HTR-8/SVneo (cell line): ENCODE measurements at regions not wholly inside any gene's neighbourhood (a gene's known extent, or its start where the extent isn't known, plus 50 kb on each side); places are given as distances from the start of the nearest gene placed in this dataset.
"Not testable (repeated sequence)": the region's sequence is repeated elsewhere in the genome, so short reads cannot be mapped to it uniquely, and the experiment has no call there.

Source experiments
- DNase-seq: peaks from one replicate; pipeline ENCODE4 v3.0.0; 2011; ENCODE audit warnings: low spot score, mixed read lengths; ENCODE audit not compliant: insufficient read length
- FAIRE-seq: peaks from 2 replicates; lab custom pipeline; 2011; peaks lifted over from hg19 to GRCh38; lab: Jason Lieb, UNC

- no peak for FAIRE-seq
- DNase-seq: no peak
Measured at GRCh38 chr7:112985377-112985987, 101.1 kb downstream of the GPR85 start.

DNA sequence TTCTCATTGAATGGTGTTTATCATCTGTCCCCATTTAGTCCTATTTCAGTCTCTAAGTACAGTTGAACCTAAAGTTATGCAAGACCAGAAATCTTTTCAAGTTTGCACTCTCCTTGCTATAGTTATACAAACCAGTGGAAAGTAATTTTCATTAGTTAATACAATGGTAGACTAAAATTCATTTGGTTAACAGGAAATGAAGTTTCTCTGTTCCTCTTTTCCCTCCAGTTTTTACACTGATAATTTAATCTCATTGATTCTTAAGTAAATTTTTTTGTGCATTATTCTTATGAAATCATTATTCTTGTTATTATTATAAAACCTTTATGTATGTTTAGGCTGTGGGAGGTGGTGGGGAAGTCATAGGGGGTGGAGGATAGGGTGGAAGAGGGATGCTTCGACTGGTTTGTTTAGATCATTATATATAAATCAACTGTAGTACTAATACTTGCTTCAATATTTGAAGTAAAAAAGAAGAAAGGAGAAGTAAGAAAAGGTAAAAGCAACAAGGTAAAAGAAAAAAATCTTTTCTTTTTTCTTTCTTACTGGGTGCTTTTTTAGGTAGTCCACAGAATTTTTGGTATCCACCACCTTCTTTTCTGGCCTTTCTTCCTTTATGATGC lies 104.1 kb downstream of the GPR85 start:
- FAIRE-seq (no peak), DNase-seq (no peak)

GRCh38 chr7:112981966-112982365 lies 104.7 kb downstream of the GPR85 start:
- no peak for FAIRE-seq
- no peak for DNase-seq

GRCh38 chr7:112979055-112979454 lies 107.6 kb downstream of the GPR85 start:
- FAIRE-seq, DNase-seq: not testable (repeated sequence)

- not testable (repeated sequence) for FAIRE-seq, DNase-seq
Measured at GRCh38 chr7:112977244-112977955, 109.2 kb downstream of the GPR85 start.

- no peak for FAIRE-seq
- no peak for DNase-seq
Measured at GRCh38 chr7:112970771-112971170, 115.9 kb downstream of the GPR85 start.

DNA sequence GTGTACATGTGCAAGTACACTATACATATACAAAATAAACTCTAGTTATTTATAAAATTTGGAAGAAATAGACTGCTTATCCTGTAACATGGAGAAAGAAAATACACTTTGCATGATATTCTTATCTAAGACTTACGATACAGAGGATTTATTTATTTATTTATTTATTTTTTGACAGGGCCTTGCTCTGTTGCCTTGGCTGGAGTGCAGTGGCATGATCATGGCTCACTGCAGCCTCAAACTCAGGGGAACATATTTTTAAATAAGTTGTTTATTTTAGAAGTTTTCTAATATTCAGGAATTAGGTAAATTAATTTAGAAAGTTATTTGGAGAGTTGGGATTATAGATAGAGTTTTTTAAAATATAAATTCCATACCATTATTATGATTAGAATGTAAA lies 116.7 kb downstream of the GPR85 start:
- no peak for FAIRE-seq
- no peak for DNase-seq

DNA sequence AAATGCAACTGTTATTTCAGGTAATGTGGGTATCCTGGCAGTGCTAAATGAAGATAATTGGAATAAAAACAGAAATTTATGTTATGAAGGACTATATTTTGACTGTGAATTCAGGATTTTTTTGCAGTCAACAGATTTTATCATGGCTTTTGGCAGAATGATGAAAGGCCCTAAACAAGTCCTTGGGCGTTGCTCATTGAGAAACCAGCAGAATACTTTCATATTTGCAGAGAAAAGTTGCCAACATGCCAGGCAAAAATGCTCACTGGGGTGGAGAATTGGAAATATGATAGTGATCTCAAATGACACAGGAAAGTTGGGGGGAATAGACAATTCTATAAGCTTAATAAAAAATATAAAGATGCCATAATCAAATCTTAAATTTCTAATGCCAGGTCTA lies 121.1 kb downstream of the GPR85 start:
- FAIRE-seq (no peak), DNase-seq (no peak)

DNA sequence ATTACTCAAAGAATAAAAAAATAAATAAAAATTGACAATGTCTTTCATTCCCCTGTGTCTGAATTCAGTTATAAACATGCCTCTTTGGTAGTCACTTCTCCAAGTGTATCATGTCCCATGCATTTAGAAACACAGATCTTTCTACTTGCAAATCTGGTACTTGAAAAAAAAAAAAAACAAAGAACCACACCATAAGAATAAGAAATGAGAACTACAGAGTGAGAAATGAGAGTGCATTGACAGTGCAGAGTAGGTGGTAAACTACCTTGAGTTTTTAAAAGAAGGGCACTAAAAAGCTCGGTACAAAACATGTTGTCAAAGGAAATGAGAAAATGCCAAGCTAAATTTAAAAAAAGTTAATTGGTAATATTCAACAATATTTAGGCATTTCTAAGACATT lies 123.0 kb downstream of the GPR85 start:
- FAIRE-seq (no peak), DNase-seq (no peak)

DNA sequence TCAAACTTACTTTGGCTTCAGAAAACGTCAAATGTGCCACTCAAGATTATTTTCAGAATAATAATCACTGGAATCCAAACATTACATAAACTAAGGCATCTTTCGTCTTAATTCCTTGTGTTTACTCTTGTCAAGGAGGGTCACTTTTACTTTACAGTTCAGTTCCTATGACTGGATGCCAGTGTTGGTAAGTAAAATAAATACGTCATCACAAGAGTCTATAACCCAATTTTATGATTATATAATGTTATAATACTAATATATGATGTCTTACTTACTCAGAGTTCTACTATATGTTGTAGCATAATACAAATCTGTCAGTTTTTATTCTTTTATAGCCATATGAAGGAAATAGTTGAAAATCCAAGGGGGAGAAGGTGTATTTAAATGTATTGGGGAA lies 123.8 kb downstream of the GPR85 start:
- DNase-seq (no peak), FAIRE-seq (no peak)

GRCh38 chr7:112959276-112959675 lies 127.4 kb downstream of the GPR85 start:
- FAIRE-seq (no peak), DNase-seq (no peak)

GRCh38 chr7:112958775-112959174 lies 127.9 kb downstream of the GPR85 start:
- DNase-seq: no peak
- no peak for FAIRE-seq

GRCh38 chr7:112957901-112958300 lies 128.7 kb downstream of the GPR85 start:
- DNase-seq (no peak), FAIRE-seq (no peak)

DNA sequence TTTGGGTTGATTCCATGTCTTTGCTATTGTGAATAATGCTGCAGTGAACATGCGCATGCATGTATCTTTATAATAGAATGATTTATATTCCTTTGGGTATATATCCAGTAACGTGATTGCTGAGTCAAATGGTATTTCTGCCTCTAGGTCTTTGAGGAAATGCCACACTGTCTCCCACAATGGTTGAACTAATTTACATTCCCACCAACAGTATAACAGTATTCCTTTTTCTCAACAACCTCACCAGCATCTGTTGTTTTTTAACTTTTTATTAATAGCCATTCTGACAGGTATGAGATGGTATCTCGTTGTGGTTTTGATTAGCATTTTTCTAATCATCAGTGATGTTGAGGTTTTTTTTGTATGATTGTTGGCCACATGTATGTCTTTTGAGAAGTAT lies 133.6 kb downstream of the GPR85 start:
- DNase-seq, FAIRE-seq: not testable (repeated sequence)

- FAIRE-seq: no peak
- DNase-seq: no peak
Measured at GRCh38 chr7:112951070-112951469, 135.6 kb downstream of the GPR85 start.

GRCh38 chr7:112949682-112950081 lies 136.9 kb downstream of the GPR85 start:
- not testable (repeated sequence) for FAIRE-seq, DNase-seq

GRCh38 chr7:112946350-112946749 lies 140.3 kb downstream of the GPR85 start:
- no peak for DNase-seq
- no peak for FAIRE-seq

DNA sequence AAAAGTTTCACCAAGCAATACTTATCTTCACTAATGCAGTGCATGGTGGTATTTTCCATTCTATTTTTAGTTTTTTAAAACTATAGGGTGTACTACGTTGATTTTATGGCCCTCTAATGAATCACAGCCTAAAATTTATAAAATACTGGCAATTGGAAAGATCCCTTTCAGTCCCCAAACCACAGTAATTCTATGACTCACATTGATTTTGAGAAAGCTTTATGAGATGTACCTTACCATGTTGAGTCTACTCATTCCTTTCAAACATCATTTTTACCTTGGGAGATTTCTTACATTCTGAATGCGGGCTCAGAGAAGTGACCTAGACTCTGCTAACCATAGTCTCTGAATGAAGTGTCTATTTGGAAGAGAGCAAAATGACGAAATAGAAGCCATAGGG lies 141.6 kb downstream of the GPR85 start:
- DNase-seq (no peak), FAIRE-seq (no peak)

GRCh38 chr7:112942981-112943380 lies 143.6 kb downstream of the GPR85 start:
- DNase-seq (no peak), FAIRE-seq (no peak)

DNA sequence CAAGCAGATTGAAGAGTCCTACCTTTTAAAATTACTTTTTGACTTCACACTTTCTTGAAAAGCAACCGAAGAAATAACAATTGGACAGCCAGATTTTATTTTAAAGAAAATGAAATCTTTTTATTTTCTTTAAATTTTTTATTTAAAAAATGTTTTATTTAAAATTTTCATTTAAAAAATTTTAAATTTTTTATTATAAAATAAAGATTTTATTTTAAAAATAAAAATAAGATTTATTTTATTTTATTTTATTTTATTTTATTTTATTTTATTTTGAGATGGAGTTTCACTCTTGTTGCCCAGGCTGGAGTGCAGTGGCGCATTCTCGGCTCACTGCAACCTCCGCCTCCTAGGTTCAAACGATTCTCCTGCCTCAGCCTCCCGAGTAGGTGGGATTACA lies 144.5 kb downstream of the GPR85 start:
- DNase-seq, FAIRE-seq: not testable (repeated sequence)

- no peak for FAIRE-seq
- DNase-seq: no peak
Measured at GRCh38 chr7:112940314-112940732, 146.3 kb downstream of the GPR85 start.
